HG03571 (cell line): ENCODE measurements at regions not wholly inside any gene's neighbourhood (a gene's known extent, or its start where the extent isn't known, plus 50 kb on each side); places are given as distances from the start of the nearest gene placed in this dataset.

ENCODE experiments used
- ATAC-seq: cut with Tn5 transposase; IDR thresholded peaks from one replicate; pipeline ENCODE4 v1.9.1; 2021; ENCODE audit not compliant: unreplicated experiment

DNA sequence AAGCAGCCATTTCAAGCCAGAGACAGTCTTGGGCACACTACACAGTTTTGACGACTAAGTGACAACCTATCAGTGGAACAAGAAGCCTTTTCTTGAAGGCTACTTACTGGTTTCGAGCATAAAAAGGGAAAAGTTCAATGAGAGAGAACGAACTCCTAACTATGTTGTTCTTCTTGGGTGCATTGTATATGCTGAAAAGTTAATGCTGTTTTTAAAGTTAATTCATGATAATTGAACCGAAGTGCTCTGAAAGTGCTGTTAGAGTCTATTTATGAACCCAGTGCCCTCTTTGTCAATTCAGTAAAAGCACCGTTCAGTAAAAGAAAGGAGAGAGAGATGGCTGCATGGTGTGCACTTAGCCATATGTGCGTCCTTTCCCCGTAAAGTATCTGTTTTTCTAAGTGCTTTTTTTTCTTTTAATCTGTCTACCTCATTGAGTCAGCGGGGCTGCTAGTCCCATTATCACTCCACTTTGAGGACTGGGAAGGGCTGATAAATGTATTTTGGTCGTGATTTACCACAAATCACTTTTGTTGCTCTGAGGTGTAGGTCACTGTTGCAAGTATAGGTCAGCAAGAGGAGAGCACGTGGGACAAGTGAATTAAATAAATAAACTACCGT lies 380.7 kb upstream of the GOLIM4 start:
- ATAC-seq: no peak

DNA sequence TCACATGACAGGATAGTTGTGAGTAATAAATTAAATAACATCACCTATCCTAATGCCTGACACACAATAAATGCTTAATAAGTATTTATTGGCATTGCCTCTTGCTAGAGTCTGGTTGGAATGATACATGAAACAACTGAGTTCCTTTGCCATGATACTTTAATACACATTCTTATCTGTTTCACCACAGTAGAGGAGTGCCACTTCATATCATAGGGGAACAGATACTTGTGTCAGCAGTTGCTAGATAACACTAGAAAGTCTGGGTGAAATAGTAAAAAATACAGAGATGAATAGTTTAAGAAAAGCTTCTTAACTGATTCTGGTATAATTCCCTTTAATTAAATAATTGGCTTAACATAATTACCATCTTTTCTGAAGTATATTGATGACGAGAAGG lies 380.0 kb upstream of the GOLIM4 start:
- ATAC-seq: no peak

DNA sequence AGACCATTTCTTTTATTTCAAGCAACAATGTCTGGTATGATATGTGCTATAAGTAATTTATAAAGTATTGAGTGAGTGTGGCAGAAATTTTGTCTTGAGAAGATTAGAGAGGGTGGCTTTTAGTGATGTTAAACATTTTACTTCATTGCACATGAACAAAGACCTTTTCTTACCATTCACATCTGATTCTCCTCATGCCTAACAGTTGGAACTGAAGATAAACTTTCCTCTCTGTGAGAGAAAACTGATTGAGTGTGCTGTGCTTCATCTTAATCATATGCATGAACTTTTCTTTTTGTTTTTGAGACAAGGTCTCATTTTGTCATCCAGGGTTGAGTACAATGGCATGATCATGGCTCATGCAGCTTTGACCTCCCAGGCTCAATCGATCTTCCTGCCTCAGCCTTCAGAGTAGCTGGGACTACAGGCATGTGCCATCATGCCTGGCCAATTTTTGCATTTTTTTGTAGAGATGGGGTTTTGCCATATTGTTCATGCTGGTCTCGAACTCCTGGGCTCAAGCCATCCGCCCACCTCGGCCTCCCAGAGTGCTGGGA lies 377.7 kb upstream of the GOLIM4 start:
- ATAC-seq: no peak

DNA sequence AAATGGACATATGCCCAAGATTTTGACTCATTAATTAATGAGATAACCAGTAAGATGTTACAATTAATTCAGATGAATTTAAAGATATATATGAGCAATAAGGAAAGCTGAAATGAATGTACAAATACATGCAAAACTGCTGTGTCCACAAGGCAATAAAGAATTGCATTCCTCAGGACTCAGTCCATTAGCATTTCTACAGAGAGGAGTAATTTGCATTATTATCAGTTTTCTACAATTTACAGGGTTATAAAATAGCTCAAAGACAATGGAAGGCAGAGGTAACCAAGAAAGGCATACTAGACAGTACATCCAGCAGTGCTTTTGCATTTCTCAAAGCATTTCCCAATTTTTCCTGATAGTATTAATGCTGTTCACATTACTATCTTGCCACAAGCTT lies 377.1 kb upstream of the GOLIM4 start:
- ATAC-seq: no peak

GRCh38 chr3:168470380-168470779 lies 374.7 kb upstream of the GOLIM4 start:
- ATAC-seq: no peak

DNA sequence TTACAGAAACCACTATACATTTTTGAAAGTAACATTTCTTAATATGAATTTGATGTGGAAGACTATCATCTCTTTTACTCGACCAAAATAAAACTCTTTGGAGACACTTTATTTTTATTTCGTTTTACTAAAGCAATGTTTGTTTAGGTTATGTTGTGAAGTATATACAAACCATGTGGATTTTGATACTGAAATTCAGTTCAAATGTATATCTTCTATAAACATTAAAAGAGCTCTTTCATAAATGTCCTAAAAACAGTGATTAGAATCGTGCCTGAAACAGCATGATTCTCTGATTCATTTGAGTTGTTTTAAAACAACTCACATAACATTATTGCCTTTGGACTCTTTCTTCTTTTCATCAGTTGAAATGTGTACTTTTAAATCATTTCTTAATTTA lies 373.7 kb upstream of the GOLIM4 start:
- ATAC-seq: no peak

DNA sequence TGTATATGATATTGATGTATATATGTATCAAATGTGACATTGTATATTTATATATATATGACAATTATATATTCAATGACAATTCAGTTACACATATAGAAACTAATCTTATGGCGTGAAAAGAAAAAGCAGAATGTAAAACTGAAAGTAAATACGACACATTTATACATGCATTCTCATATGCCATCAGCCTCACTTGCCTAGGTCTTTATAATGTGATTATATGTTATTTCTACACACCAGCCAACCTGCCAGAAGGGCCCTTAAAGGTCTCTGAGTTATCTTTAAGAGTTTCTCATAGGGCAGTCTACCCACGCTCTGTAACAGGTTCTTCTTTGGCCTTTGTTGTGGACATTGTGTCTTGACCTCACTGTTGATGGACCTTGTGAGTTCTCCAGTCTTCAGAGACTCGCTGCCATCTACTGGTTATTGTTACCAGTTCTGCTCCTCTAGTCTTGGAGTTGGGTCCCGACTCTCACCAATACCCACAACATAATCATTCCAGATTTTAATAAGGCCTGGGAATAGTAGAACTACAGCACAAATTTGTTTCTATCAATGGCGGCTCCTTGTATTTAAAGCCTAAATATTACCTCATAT lies 371.5 kb upstream of the GOLIM4 start:
- ATAC-seq: peak; percentile 66

- ATAC-seq: no peak
Observed at GRCh38 chr3:168461793-168462192, 366.1 kb upstream of the GOLIM4 start.

DNA sequence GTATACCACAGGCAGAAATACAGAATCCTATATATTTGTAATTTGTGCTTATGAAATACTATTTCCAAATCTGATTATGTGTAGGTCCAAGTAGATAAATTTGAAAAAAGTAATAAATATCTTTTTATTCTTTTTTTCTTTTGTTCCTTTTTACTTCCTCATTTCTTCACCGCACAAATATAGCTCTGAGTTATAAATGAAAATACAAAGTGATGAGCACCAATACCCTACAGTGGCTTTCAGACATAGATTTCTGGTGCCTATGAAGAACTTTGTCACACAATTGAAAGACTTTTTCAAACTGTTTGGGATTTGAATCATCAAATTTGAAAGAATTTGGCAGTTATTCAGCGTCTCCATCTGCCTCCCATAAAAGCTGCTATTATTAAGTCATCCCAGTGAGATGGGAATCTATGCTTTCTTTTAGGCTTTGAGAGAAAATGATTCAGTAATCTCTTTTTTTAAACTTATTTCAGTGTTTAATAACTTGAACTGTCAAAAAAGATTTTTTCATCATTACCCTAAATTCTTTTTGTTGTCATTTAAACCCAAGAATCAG lies 363.6 kb upstream of the GOLIM4 start:
- no peak for ATAC-seq

DNA sequence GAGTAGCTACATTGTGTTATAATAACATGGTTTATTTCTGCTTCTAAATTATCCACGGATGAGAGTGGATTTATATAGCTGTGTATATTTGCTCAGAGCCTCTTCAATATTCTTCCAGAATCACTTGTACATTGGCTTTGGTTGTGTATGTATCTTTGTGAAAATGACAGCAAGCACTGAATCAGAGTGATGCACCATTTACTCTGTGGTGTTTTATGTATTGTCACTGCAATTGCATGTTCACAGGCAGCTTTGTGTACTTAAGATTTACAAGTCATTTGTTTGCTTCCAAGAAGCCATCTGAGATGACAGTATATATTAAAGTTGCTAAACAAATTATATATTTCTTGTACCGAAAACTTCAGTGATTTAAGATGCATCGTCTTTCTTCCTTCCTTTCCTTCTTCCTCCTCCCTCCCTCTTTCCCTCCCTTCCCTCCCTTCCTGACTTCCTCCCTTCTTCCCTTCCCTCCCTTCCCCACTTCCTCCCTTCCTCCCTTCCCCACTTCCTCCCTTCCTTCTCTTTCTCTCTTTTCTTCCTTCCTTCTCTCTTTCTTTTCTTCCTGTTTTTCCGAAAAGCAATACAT lies 362.3 kb upstream of the GOLIM4 start:
- ATAC-seq: no peak

- no peak for ATAC-seq
Observed at GRCh38 chr3:168455814-168456213, 360.1 kb upstream of the GOLIM4 start.

DNA sequence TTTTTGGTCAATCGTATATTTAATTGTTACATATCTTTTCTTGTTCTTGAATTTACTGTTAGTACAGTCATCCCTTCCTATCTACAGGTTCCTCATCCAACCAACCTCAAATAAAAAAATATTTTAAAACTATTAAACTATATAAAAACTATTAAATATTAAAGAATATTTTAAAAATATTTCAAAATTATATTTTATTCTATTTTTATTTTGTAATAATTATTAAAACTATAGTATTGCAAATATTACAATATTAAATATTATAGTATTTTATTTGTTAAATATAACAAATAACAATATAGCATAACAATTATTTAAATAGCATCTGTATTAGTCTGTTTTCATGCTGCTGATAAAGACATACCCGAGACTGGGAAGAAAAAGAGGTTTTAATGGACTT lies 357.9 kb upstream of the GOLIM4 start:
- ATAC-seq: no peak

DNA sequence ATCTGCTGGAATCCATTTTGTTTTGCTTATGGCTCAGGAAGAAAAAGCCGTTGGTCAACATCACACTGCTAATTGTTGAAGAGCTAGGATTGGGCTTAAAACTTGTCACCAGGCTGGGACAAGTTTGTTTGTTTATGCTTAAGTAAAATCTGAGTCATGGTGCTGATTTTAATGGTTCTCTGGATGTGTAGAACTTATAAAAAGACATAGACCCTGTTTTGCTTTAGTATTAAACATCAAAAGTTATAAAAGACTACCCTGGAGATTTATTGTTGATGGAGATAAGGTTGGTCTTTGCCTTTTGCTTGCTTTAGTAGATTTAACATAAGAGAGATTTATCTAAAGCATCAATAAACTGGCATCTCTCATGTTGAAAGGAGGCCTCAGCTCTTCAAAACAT lies 348.2 kb upstream of the GOLIM4 start:
- ATAC-seq: no peak

DNA sequence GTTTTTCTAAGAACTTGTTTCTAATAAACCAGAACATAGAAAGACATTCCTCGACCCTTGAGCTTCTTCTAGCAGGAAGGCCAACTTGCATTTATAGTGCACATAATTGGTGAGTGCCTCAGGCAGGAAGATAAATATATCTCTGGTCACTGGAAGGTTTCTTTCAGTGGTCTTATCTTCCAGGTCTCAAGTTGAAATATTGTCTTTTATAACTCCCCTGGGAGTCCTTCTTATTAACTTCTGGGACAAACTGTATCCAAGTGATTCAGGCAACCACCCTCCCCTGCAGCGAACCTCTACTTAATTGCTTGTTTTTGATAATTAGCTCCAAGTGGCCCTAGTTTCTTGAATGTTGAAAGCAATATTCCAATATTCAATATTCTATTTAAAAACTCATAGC lies 346.8 kb upstream of the GOLIM4 start:
- ATAC-seq: no peak

- ATAC-seq: no peak
Observed at GRCh38 chr3:168436245-168436724, 340.6 kb upstream of the GOLIM4 start.

DNA sequence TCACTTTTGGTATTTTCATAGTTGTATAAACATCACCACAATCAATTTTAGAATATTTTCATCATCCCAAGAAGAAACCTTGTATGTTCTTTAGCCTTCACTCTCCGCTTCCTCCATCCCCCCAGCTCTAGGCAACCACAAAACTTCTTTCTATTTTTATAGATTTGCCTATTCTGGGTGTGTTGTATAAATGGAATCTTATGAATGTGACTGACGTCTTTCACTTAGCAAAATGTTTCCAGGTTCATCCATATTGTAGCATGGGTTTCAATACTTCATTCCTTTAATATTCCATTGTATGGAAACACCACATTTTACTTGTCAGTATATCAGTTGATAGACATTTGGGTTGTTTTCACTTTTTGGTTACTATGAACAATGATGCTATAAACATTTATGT lies 335.8 kb upstream of the GOLIM4 start:
- no peak for ATAC-seq

GRCh38 chr3:168427835-168428475 lies 332.2 kb upstream of the GOLIM4 start:
- no peak for ATAC-seq

GRCh38 chr3:168427156-168427555 lies 331.4 kb upstream of the GOLIM4 start:
- ATAC-seq: no peak

DNA sequence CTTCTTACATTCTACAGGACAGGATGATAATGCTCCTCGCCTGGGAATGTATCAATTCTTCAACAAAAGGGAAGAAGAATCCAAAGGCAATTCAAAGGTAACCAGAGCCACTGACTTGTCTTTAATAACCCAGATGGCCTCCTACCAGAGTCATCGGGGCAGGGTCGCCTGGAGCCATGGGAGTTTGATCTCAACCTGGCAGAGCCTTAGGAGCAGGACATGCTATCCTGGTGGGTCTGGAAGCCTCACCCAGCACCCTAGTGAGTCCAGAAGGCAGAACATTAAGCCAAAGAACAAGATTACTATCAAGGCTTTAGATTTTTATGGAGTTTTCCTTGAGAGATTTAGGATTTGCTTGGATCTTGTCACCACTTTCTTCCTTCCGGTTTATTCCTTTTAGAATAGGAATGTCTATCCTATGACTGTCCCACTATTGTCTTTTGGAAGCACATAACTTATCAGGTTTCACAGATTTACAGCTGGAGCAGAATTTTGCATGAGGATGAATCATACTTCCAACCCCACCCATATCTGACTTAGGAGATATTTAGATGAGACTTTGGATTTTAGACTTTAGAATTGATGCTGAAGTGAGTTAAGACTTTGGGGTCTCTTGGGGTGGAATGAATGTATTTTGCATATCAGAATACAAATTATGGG lies 330.3 kb upstream of the GOLIM4 start:
- no peak for ATAC-seq

DNA sequence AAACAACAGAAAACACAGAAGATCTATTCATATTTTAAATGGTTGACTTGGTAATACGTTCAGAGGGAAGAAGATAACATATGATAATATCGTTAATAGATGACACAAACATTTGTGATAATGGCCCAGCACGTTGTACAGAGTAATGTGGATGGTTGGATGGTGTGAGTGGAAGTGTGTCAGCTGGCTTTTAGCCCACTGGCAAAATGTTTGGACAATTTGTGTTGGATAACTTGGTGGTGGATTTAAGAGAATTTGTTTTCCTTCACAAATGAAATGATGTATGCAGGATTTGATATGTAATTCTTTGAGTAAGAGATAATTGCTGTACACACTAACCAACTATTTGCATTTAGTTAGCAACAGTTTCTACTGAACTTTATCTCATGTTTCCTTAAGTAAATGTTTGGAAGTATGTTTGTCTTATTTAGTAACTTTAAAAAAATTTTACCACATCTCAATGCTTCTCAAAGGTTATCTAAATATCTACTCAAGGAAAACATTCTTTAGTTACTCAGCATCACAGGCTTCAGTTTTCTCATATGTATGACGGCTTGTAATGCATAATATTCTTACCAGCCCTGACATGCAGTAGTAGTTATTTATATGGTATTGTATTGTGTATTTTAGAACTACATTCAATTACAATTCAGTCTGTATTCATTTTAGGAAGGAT lies 328.5 kb upstream of the GOLIM4 start:
- ATAC-seq: no peak
